HG02885 (cell line): ENCODE measurements at regions not wholly inside any gene's neighbourhood (a gene's known extent, or its start where the extent isn't known, plus 50 kb on each side); places are given as distances from the start of the nearest gene placed in this dataset.
"Not testable (repeated sequence)": the region's sequence is repeated elsewhere in the genome, so short reads cannot be mapped to it uniquely, and the experiment has no call there.

ENCODE experiments used
- ATAC-seq: cut with Tn5 transposase; IDR thresholded peaks from one replicate; pipeline ENCODE4 v1.9.1; 2021; ENCODE audit warnings: mild to moderate bottlenecking; ENCODE audit not compliant: unreplicated experiment, poor library complexity

DNA sequence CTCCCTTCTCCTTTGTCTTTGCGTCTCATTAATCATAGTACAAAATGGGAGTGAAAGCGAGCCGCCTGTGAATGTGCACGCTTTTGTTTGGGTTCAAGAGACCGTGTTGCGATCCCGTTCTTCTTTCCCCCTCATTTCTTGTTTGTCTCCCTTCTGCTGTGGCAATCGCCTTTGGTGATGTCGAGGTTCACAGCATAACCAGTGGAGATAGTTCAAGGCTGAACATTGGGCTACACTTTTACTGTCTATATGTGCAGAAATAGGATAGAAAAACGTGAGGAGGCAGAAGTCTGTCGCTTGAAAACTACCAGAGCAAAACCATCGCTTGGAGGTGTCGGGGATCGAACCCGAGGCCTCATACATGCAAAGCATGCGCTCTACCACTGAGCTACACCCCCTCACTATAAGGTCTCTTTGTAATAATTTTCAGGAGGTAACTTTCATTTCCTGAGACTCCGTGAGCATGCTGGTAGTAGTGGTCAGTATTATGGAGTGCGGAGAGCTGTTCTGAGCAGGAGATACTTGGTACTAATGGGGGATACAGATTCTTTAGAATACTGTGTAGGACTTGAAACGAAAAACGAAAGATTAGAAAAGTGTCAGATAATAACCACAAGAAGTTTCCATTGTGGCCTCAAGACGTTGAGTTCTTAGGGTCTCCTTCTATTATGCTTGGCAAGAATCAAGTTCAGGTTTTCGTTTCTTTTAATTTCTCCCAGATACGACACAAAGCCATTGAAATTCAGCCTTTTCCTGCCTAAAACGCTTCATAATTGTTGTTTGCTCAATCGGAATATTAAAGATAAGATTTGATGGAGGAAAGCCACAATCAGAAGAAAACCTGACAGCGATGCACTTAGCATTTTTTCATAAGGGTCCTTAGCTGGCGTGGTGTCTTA lies 106.6 kb downstream of the TRIM27 start:
- ATAC-seq: peak; percentile 70

DNA sequence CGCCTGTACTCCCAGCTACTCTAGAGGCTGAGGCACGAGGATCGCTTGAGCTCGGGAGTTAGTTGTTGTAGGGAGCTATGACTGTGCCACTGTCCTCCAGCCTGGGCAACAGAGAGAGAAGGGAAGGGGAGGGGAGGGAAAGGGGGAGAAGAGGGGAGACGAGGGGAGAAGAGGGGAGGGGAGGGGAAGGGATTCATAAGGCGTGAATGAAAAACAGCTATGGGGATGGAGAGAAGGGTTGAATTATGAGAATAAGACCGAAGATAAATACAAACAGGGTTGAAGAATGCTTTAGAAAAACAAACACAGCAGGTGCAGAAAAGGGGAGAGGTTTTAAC lies 106.0 kb downstream of the TRIM27 start:
- ATAC-seq: no peak

DNA sequence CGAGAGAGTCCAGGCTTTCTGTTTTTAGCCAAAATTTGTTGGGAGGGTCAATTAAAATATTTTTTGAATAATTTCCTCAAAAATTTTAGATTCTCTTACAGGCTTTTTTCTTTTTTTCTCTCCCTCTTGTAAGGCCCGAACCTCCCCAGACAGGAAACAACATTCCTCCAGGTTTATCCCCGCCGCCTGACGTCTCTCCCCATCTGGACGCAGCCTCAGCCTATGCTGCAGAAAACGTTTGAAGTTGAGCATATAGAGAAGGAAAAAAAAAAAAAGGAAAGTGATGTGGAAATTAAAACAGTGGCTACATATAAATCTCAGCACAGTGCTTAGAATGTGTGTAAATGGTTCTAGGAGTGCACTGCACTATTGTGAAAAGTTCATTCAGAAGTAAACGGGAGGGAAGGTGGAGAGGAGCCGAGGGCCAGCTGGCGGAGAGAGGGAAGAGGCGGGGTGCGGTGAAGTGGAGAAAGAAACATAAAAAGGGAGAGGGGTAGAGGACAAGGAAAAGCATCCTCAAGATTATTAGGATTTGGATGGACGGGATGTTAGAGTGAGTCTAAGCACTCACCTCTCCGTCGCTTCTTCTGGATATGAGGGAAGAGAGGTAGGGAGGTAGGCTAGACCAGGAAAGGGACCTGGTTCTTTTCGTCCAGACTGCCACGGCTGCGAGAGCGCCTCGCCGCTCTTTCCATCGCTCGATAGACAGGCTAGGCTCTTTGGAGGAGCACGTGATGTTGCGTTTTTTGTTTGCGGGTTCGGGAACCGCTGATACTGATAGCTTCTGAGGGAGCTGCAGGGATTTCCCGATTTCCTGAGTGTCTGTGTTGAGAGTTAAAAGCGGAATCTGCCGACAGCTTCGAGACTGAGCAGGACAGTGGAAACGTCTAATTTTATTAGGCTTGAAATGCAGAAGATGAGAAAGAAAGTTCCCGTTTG lies 98.7 kb downstream of the TRIM27 start:
- no peak for ATAC-seq

DNA sequence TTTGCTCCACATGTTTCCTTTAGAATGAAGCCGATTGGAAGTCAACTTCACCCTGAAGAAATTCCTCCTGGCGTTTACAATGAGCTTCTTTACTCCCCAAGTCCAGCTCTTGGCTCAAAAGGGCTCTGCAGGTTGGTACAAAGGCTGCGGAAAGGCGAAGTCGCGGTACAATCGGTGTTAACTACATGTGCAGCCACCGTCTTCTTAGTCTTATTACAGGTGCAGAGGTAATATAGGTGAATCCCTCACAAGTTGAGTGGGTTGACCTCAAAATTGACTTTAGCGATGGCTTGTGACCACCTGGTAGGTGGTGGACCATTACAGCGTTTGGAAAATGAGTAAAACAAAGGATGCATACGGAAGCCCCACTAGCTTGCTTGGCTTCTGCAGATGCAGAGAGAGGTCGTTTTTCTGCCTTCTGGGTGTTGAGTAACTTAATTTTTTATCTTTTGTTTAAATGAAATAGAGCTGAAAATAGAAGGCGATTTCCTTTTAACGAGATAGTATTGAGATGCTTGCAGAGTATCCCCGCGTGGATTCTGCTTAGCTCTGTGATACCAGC lies 98.0 kb downstream of the TRIM27 start:
- ATAC-seq: no peak

DNA sequence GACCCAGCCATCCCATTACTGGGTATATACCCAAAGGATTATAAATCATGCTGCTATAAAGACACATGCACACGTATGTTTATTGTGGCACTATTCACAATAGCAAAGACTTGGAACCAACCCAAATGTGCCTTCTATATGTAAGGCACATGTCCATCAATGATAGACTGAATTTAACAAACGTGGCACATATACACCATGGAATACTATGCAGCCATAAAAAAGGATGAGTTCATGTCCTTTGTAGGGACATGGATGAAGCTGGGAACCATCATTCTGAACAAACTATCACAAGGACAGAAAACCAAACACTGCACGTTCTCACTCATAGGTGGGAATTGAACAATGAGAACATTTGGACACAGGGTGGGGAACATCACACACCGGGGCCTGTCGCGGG lies 92.1 kb downstream of the TRIM27 start:
- not testable (repeated sequence) for ATAC-seq

DNA sequence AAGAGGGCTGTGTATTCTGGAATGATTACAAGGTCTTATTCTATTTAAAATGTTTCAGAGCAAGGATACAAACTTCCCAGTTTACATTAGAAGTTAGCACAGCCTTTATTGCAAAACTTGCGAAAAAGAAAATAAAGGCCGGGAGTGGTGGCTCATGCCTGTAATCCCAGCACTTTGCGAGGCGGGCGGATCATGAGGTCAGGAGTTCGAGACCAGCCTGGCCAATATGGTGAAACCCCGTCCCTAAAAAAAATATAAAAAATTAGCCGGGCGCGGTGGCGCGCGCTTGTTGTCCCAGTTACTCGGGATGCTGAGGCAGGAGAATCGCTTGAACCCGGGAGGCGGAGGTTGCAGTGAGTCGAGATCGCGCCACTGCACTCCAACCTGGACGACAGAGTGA lies 87.1 kb downstream of the TRIM27 start:
- ATAC-seq: not testable (repeated sequence)

DNA sequence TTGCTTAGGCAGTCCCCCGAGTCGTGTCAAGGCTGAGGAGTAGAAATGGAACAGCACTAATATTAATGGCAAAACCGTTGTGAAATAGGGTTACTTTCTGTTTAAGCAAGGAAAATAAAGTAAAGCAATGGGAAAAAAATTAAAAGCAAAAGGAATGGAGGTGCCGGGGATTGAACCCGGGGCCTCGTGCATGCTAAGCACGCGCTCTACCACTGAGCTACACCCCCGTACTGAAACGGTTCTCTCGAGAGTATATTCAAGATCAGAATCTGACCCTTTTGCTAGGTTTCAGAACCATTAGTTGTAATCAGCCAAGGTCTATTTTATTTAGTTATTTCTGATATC lies 85.5 kb downstream of the TRIM27 start:
- peak; percentile 57 for ATAC-seq

DNA sequence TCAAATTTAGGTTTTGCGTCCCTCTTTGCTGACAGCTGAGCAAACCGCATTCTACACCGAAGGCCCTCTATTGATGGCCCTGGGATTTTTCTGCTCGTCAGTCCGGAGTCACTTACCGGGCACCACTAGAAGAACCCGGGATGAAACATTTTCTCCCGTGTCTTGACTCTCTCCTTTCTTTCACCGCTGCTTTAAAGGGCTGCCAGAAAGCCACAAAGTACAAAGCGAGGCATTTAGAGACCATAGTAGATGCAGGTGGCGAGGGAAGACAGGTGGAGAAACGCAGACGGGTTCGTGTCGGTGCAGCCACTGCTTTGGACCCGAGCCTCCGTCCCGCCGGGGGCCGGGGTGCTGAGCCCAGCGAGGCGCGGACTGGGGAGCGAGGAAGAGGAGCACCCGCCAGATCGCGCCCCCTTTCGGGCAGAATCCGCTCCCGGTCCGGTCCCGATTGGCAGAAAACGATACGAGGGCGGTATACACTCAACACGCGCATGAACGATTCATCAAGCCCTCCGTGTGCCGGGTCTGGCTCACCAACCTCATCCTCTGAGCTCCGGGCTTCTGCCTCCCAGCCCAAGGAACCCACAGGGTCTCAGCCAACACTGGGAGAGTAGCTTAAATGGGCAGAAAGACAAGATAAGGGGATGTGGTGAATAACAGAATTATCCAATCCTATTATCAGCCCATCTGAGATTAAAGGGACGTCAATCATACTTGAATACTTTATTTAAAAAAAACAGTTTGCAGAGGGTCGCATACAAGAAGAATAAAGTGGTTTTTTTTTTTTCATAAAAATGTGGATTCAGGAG lies 84.9 kb downstream of the TRIM27 start:
- peak; percentile 75 for ATAC-seq

DNA sequence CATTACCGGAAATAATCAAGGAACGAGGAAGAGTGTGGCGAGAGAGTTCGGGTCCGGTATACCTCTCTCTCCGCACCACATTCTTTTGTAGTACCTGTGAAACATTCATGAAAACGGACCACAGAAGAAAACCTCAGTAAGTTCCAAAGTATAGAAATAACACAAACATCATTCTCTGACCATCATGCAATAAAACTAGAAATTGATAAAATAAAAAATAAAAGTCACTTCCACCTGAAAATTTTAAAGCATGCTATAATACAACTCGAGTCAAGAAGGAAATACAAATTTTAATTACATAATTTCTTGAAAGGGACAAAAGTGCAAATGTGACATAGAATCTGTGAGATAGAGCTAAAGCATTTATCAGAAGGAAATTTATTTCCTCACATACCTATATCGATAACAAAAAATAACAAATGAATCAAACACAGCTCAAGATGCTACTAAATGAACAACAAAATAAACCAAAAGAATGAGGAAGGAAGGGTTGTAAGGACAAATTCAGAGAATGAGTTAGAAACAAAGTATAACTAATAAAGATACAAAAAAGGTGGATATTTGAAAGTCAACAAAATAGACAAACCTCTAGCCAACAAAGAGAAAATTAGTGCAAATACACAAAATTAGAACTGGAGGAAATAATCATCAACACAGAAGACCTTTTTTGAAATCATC lies 84.2 kb downstream of the TRIM27 start:
- no peak for ATAC-seq

DNA sequence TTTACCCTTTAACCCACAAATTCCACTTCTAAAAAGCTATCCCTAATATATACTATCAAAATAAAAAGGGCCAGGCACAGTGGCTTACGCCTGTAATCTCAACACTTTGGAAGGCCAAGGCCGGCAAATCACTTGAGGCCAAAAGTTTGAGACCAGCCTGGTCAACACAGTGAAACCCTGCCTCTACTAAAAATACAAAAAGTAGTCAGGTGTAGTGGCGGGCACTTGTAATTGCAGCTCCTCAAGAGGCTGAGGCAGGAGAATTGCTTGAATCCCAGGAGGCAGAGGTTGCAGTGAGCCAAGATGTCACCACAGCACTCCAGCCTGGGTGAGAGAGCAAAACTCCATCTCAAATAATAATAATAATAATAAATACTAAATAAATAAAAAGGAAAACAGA lies 82.5 kb downstream of the TRIM27 start:
- ATAC-seq: no peak

DNA sequence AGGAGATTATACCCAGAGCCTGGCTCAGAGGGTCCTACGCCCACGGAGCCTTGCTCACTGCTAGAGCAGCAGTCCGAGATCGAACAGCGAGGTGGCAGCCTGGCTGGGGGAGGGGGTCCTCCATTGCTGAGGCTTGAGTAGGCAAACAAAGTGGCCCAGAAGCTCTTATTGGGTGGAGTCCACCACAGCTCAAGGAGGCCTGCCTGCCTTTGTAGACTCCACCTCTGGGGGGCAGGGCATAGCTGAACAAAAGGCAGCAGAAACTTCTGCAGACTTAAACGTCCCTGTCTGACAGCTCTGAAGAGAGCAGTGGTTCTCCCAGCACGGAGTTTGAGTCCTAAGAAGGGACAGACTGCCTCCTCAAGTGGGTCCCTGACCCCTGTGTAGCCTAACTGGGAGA lies 75.0 kb downstream of the TRIM27 start:
- ATAC-seq: not testable (repeated sequence)
